Psoas muscle (tissue), 7 donors: ENCODE measurements at regions not wholly inside any gene's neighbourhood (a gene's known extent, or its start where the extent isn't known, plus 50 kb on each side); places are given as distances from the start of the nearest gene placed in this dataset.

ENCODE experiments used
- ATAC-seq, 4 donors: fragments of 200-7000 bp; cut with Tn5 transposase; one replicate each; pipeline ENCODE4 v1.9.1; 2020; ENCODE audit warnings: moderate library complexity in 3 of 4, mild to moderate bottlenecking in 2 of 4
- DNase-seq, 2 donors: peaks; one replicate each; pipeline ENCODE4 v3.0.0-alpha.2; 2020
- H3K27ac ChIP-seq: fragments of 200-600 bp; one replicate; pipeline ENCODE4 v1.8.0; 2022
- H3K27me3 ChIP-seq, 3 donors: fragments of 200-600 bp in 1 of 3; one replicate each; pipeline versions ENCODE4 v1.6.1 to v1.8.0; 2013 to 2022; ENCODE audit warnings: low read length in 2 of 3, mild to moderate bottlenecking in 2 of 3, moderate library complexity in 1 of 3; ENCODE audit not compliant: insufficient read depth in 3 of 3
- H3K36me3 ChIP-seq, 2 donors: fragments of 200-600 bp in 1 of 2; one replicate each; pipeline versions ENCODE4 v1.6.1 to v1.8.0; 2013 to 2022; ENCODE audit warnings: low read depth in 1 of 2, mild to moderate bottlenecking in 1 of 2, moderate library complexity in 1 of 2; ENCODE audit not compliant: insufficient read depth in 1 of 2
- H3K4me1 ChIP-seq: fragments of 200-600 bp; one replicate; pipeline ENCODE4 v1.8.0; 2022
- H3K4me3 ChIP-seq: fragments of 200-600 bp; one replicate; pipeline ENCODE4 v1.8.0; 2022; ENCODE audit warnings: mild to moderate bottlenecking
- H3K9me3 ChIP-seq: fragments of 200-600 bp; one replicate; pipeline ENCODE4 v1.8.0; 2022
- CTCF ChIP-seq: fragments of 200-600 bp; IDR thresholded peaks from one replicate; pipeline ENCODE4 v1.8.0; 2022; ENCODE audit warnings: antibody characterized with exemption
- WGBS, 3 donors: extraction: QIAGEN DNeasy Blood & Tissue Kit; methylation state at CpG; one replicate each; pipeline versions ENCODE4 v1.1.6 to v1.1.7; 2013; 5-methylcytosine and 5-hydroxymethylcytosine counted together
- intact Hi-C, 2 donors: fragments of 100-400 bp; cut with DNase I; formaldehyde crosslinking; loops; one replicate each; pipeline versions ENCODE4 v1.11.0 to v1.14.2; 2022
- donor health status: healthy with polysubstance abuse.
- donor health status: DM: no; HTN: no; CAD: no; lungs with moderate emphysema.
- donor health status: Bipolar disorder and iron deficiency.
- donor health status: healthy.
- donor health status: DM: yes; HTN: yes; CAD: no.
- donor health status: DM: no; HTN: no; CAD: no.
- donor health status: DM: yes; HTN: yes; CAD: no.

GRCh38 chr20:41869261-41869660, 251.1 kb upstream of the CHD6 start:
- 64 to 72% (median 69%) methylated on average over 2 of the region's 2 CpGs for WGBS, 3 donors
- no peak overlapping the region for H3K27ac ChIP-seq
- peaks cover 0 to 2% (median 2%) of the 10 kb centered on the region in 3 donors for H3K27me3 ChIP-seq
- H3K9me3 ChIP-seq = peaks cover 9% of the 10 kb centered on the region
- no peak overlapping the region for H3K4me3 ChIP-seq
- H3K4me1 ChIP-seq = no peaks in the 10 kb centered on the region
- no peak for TF ChIP-seq CTCF
- intact Hi-C loops = no loop called here
- DNase-seq (no peak), ATAC-seq (no peak)
- no peaks in the 10 kb centered on the region for H3K36me3 ChIP-seq

GRCh38 chr20:41865938-41866337, 247.8 kb upstream of the CHD6 start:
- 73 to 81% (median 79%) methylated on average over 3 of the region's 3 CpGs for WGBS, 3 donors

GRCh38 chr20:41862476-41862875, 244.3 kb upstream of the CHD6 start:
- Histone ChIP-seq H3K4me3 (no peak overlapping the region), H3K4me1 (no peaks in the 10 kb centered on the region), H3K36me3 (no peaks in the 10 kb centered on the region), H3K27me3 (no peaks in the 10 kb centered on the region), H3K27ac (no peak overlapping the region), H3K9me3 (peaks cover under 1% of the 10 kb centered on the region)
- intact Hi-C loops = no loop called here
- WGBS, 3 donors = 64 to 70% (median 66%) methylated on average over 4 of the region's 4 CpGs
- ATAC-seq (no peak), DNase-seq (no peak)
- no peak for TF ChIP-seq CTCF

More at GRCh38 chr20:41865938-41866337, 247.8 kb upstream of the CHD6 start:
- DNase-seq (no peak), ATAC-seq (no peak)
- Histone ChIP-seq H3K4me3 (no peak overlapping the region), H3K27me3 (no peaks in the 10 kb centered on the region), H3K27ac (no peak overlapping the region), H3K4me1 (no peaks in the 10 kb centered on the region), H3K9me3 (peaks cover 9% of the 10 kb centered on the region), H3K36me3 (no peaks in the 10 kb centered on the region)
- intact Hi-C loops = no loop called here
- no peak for TF ChIP-seq CTCF

- Histone ChIP-seq H3K36me3 (no peaks in the 10 kb centered on the region), H3K27me3 (no peaks in the 10 kb centered on the region), H3K4me1 (no peaks in the 10 kb centered on the region), H3K27ac (no peak overlapping the region), H3K4me3 (no peak overlapping the region), H3K9me3 (no peaks in the 10 kb centered on the region)
- no peak for TF ChIP-seq CTCF
- intact Hi-C loops = no loop called here
- ATAC-seq = no peak
- WGBS, 3 donors = 47 to 58% (median 56%) methylated on average over 6 of the region's 6 CpGs
- DNase-seq = no peak
Measured at GRCh38 chr20:41861772-41862422, 243.7 kb upstream of the CHD6 start.

- H3K36me3 ChIP-seq = no peaks in the 10 kb centered on the region
- WGBS, 3 donors = 69 to 78% (median 71%) methylated on average over 3 of the region's 3 CpGs
- H3K4me3 ChIP-seq = no peak overlapping the region
- peaks cover 0 to 5% (median 5%) of the 10 kb centered on the region in 3 donors for H3K27me3 ChIP-seq
- DNase-seq (no peak), ATAC-seq (no peak)
- TF ChIP-seq CTCF = no peak
- intact Hi-C loops = no loop called here
- no peaks in the 10 kb centered on the region for H3K4me1 ChIP-seq
- H3K27ac ChIP-seq = no peak overlapping the region
- no peaks in the 10 kb centered on the region for H3K9me3 ChIP-seq
Measured at GRCh38 chr20:41854765-41855164, 236.6 kb upstream of the CHD6 start.
